Spleen (tissue), 7 donors: ENCODE measurements at regions not wholly inside any gene's neighbourhood (a gene's known extent, or its start where the extent isn't known, plus 50 kb on each side); places are given as distances from the start of the nearest gene placed in this dataset.

Experiments
- POLR2A ChIP-seq, 3 donors: fragments of 450-650 bp; IDR thresholded peaks; one replicate each; pipeline ENCODE4 v1.5.1; 2017; ENCODE audit warnings: antibody characterized with exemption in 3 of 3, mild to moderate bottlenecking in 1 of 3
- POLR2AphosphoS5 ChIP-seq, 3 donors: sonication (generic); formaldehyde crosslinking; IDR thresholded peaks; one replicate each; pipeline ENCODE4 v1.5.1; 2017; ENCODE audit warnings: antibody characterized with exemption in 3 of 3
- TF ChIP-seq, protein P1 (sequence below), 11 experiments: fragments of 200-600 bp in 7 of 11; fragments of 450-650 bp in 4 of 11; sonication (generic) in 4 of 11; IDR thresholded peaks in 8 of 11; conservative IDR thresholded peaks in 3 of 11; 1 replicate in 7 of 11; 2 replicates in 4 of 11; pipeline versions ENCODE4 v1.4.0 to v1.8.0; 2016 to 2021; ENCODE audit warnings: antibody characterized with exemption in 11 of 11, inconsistent platforms in 4 of 11, mild to moderate bottlenecking in 1 of 11
- donor health status: DM: no; HTN: no; CAD: no; lungs with moderate emphysema.
- donor health status: DM: no; HTN: no; CAD: no.
- donor health status: DM: no; HTN: no; CAD: no.

DNA sequence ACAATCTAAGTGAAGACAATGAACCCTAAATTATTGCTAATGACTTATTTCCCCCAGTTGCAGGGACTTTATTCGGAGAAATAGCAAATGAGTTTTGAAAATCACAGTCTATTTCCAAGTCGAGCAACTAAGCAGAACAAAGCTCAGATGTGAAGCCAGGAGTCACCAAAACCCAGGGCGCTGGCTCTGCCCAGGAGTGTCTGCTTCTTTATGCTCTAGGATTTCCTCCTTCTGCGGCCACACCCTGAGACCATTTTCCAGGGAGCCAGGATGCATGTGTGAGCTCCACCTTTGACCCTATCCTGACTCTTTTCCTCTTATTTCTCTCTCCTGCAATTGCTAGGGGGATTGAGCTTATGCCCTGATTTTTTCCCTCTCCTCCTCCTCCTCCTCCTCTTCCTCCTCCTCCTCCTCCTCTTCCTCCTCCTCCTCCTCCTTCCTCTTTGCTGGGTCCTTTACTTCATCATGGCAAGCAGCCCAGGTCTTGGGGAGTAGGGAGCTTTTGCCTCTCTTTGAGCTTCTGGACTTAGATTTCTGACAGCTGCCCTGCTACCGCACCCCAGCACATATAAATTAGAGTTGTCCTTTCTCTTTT, 234.4 kb downstream of the ARL4A start:
- TF ChIP-seq, protein P1, sequence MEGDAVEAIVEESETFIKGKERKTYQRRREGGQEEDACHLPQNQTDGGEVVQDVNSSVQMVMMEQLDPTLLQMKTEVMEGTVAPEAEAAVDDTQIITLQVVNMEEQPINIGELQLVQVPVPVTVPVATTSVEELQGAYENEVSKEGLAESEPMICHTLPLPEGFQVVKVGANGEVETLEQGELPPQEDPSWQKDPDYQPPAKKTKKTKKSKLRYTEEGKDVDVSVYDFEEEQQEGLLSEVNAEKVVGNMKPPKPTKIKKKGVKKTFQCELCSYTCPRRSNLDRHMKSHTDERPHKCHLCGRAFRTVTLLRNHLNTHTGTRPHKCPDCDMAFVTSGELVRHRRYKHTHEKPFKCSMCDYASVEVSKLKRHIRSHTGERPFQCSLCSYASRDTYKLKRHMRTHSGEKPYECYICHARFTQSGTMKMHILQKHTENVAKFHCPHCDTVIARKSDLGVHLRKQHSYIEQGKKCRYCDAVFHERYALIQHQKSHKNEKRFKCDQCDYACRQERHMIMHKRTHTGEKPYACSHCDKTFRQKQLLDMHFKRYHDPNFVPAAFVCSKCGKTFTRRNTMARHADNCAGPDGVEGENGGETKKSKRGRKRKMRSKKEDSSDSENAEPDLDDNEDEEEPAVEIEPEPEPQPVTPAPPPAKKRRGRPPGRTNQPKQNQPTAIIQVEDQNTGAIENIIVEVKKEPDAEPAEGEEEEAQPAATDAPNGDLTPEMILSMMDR (IDR thresholded peaks at IDR 0.05 in 8 of 11, conservative IDR thresholded peaks at IDR 0.05 in 3 of 11), result no peak
- TF ChIP-seq POLR2A (IDR thresholded peaks at IDR 0.05) (no peak), POLR2AphosphoS5 (IDR thresholded peaks at IDR 0.05) (no peak)
